ENCODE measurements at regions not wholly inside any gene's neighbourhood (a gene's known extent, or its start where the extent isn't known, plus 50 kb on each side); places are given as distances from the start of the nearest gene placed in this dataset.

GRCh38 chr2:172329416-172329773 lies 98.0 kb upstream of the ITGA6 start:
- no peak for DNase-seq (ENCODE audit: low read depth)

GRCh38 chr2:172329774-172330671 lies 97.4 kb upstream of the ITGA6 start:
- DNase-seq (ENCODE audit: low read depth): no peak

- DNase-seq (ENCODE audit: low read depth): no peak
Observed at GRCh38 chr2:172332507-172332906, 94.9 kb upstream of the ITGA6 start.

GRCh38 chr2:172333235-172333977 lies 94.0 kb upstream of the ITGA6 start:
- no peak for DNase-seq (ENCODE audit: low read depth)

GRCh38 chr2:172333978-172334330 lies 93.4 kb upstream of the ITGA6 start:
- no peak for DNase-seq (ENCODE audit: low read depth)

GRCh38 chr2:172334988-172335387 lies 92.4 kb upstream of the ITGA6 start:
- no peak for DNase-seq (ENCODE audit: low read depth)

GRCh38 chr2:172335736-172336135 lies 91.7 kb upstream of the ITGA6 start:
- DNase-seq (ENCODE audit: low read depth): no peak

GRCh38 chr2:172336681-172337080 lies 90.7 kb upstream of the ITGA6 start:
- DNase-seq (ENCODE audit: low read depth): no peak

- no peak for DNase-seq (ENCODE audit: low read depth)
Observed at GRCh38 chr2:172339371-172340010, 87.9 kb upstream of the ITGA6 start.

- DNase-seq (ENCODE audit: low read depth): no peak
Observed at GRCh38 chr2:172340394-172340793, 87.0 kb upstream of the ITGA6 start.

- DNase-seq (ENCODE audit: low read depth): no peak
Observed at GRCh38 chr2:172342078-172342477, 85.3 kb upstream of the ITGA6 start.

GRCh38 chr2:172342611-172343010 lies 84.8 kb upstream of the ITGA6 start:
- DNase-seq (ENCODE audit: low read depth): no peak

GRCh38 chr2:172344159-172344558 lies 83.2 kb upstream of the ITGA6 start:
- no peak for DNase-seq (ENCODE audit: low read depth)

GRCh38 chr2:172345956-172346555 lies 81.3 kb upstream of the ITGA6 start:
- DNase-seq (ENCODE audit: low read depth): no peak

GRCh38 chr2:172348555-172349288 lies 78.7 kb upstream of the ITGA6 start:
- no peak for DNase-seq (ENCODE audit: low read depth)

GRCh38 chr2:172350839-172351479 lies 76.4 kb upstream of the ITGA6 start:
- no peak for DNase-seq (ENCODE audit: low read depth)

GRCh38 chr2:172351586-172351985 lies 75.8 kb upstream of the ITGA6 start:
- no peak for DNase-seq (ENCODE audit: low read depth)

- DNase-seq (ENCODE audit: low read depth): no peak
Observed at GRCh38 chr2:172354347-172354746, 73.0 kb upstream of the ITGA6 start.

GRCh38 chr2:172357442-172357841 lies 69.9 kb upstream of the ITGA6 start:
- DNase-seq (ENCODE audit: low read depth): no peak

- DNase-seq (ENCODE audit: low read depth): no peak
Observed at GRCh38 chr2:172358691-172359556, 68.5 kb upstream of the ITGA6 start.
